ENCODE measurements at regions not wholly inside any gene's neighbourhood (a gene's known extent, or its start where the extent isn't known, plus 50 kb on each side); places are given as distances from the start of the nearest gene placed in this dataset.

- Histone ChIP-seq H3K4me1 (ENCODE audit: insufficient read depth, poor library complexity, severe bottlenecking) (no peaks in the 10 kb centered on the region), H3K4me3 (ENCODE audit: severe bottlenecking) (no peak overlapping the region), H3K27me3 (ENCODE audit: insufficient read depth, poor library complexity, severe bottlenecking) (no peaks in the 10 kb centered on the region), H3K9me3 (ENCODE audit: severe bottlenecking) (no peaks in the 10 kb centered on the region), H3K27ac (ENCODE audit: poor library complexity, severe bottlenecking) (no peak overlapping the region), H3K36me3 (ENCODE audit: low read depth) (no peaks in the 10 kb centered on the region)
- ATAC-seq (ENCODE audit: low read depth) (no peak), DNase-seq (ENCODE audit: low spot score) (no peak)
- TF ChIP-seq CTCF (IDR thresholded peaks at IDR 0.05; ENCODE audit: poor library complexity, severe bottlenecking), result no peak
Measured at GRCh38 chr10:108849688-108850087, 1073.6 kb downstream of the XPNPEP1 start.

DNA sequence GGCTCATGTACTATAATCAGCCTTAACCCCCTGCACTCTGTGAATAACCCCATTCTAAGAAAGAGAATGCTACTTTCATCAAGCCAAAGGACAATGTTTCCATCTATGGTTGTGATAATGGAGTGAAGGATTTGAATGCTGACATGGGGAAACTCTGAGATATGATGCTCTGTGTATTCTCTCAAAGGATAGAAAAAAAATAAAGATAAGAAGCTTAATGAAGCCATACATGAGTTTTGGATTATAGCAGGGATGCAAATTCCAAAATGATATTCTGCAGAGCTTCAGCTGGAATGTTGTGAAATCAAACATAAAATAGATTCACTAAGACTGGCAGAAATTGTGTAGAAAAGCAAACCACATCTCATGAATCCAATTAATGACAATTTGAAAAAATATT lies 1074.1 kb downstream of the XPNPEP1 start:
- no peak for TF ChIP-seq CTCF (IDR thresholded peaks at IDR 0.05; ENCODE audit: poor library complexity, severe bottlenecking)
- Histone ChIP-seq H3K4me1 (ENCODE audit: insufficient read depth, poor library complexity, severe bottlenecking) (no peaks in the 10 kb centered on the region), H3K27me3 (ENCODE audit: insufficient read depth, poor library complexity, severe bottlenecking) (no peaks in the 10 kb centered on the region), H3K36me3 (ENCODE audit: low read depth) (no peaks in the 10 kb centered on the region), H3K4me3 (ENCODE audit: severe bottlenecking) (no peak overlapping the region), H3K27ac (ENCODE audit: poor library complexity, severe bottlenecking) (no peak overlapping the region), H3K9me3 (ENCODE audit: severe bottlenecking) (no peaks in the 10 kb centered on the region)
- no peak for ATAC-seq (ENCODE audit: low read depth)
- no peak for DNase-seq (ENCODE audit: low spot score)

DNA sequence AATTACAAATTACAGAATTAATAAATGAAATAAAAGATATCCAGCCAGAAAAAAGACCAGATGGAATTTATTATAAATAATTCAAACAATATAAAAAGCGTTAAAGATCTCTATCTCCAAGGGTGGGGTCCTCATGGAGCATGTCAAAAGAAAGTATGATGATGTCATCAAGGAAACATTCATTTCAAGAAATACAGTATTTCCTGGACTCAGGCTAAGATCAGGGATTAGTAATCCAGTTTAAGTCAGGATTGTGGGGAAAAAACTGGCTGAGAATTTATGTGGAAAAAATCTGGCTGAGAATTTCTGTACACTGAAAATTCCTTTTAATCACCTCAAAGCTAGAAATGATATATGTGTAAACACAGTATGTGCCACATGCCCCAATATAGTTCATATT lies 1075.3 kb downstream of the XPNPEP1 start:
- Histone ChIP-seq H3K27me3 (ENCODE audit: insufficient read depth, poor library complexity, severe bottlenecking) (no peaks in the 10 kb centered on the region), H3K4me1 (ENCODE audit: insufficient read depth, poor library complexity, severe bottlenecking) (no peaks in the 10 kb centered on the region), H3K4me3 (ENCODE audit: severe bottlenecking) (no peak overlapping the region), H3K36me3 (ENCODE audit: low read depth) (no peaks in the 10 kb centered on the region), H3K9me3 (ENCODE audit: severe bottlenecking) (no peaks in the 10 kb centered on the region), H3K27ac (ENCODE audit: poor library complexity, severe bottlenecking) (no peak overlapping the region)
- no peak for ATAC-seq (ENCODE audit: low read depth)
- DNase-seq (ENCODE audit: low spot score), result no peak
- TF ChIP-seq CTCF (IDR thresholded peaks at IDR 0.05; ENCODE audit: poor library complexity, severe bottlenecking), result no peak

DNA sequence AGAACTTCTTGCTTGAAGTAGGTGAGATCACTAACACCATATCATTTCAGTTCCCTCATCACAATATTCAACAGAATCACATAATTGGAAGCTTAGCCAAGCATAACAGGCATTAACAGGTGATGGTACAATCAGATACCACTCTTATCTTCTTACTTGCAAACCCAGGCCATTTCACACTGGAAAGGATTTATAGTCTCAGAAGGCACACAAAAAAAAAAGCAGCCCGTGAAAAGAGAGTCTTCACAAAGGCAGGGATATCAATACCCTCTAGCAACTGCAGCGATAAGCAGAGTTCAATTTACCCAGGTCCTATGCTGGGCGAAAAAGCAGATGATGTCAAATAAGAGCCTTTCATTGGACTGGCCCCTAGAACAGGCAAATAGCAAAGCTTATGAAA lies 1082.4 kb downstream of the XPNPEP1 start:
- H3K36me3 ChIP-seq (ENCODE audit: low read depth), result no peaks in the 10 kb centered on the region
- no peaks in the 10 kb centered on the region for H3K27me3 ChIP-seq (ENCODE audit: insufficient read depth, poor library complexity, severe bottlenecking)
- ATAC-seq (ENCODE audit: low read depth) (no peak), DNase-seq (ENCODE audit: low spot score) (no peak)
- no peaks in the 10 kb centered on the region for H3K4me1 ChIP-seq (ENCODE audit: insufficient read depth, poor library complexity, severe bottlenecking)
- TF ChIP-seq CTCF (IDR thresholded peaks at IDR 0.05; ENCODE audit: poor library complexity, severe bottlenecking), result no peak
- no peak overlapping the region for H3K27ac ChIP-seq (ENCODE audit: poor library complexity, severe bottlenecking)
- no peak overlapping the region for H3K4me3 ChIP-seq (ENCODE audit: severe bottlenecking)
- no peaks in the 10 kb centered on the region for H3K9me3 ChIP-seq (ENCODE audit: severe bottlenecking)

GRCh38 chr10:108836362-108836761 lies 1086.9 kb downstream of the XPNPEP1 start:
- DNase-seq (ENCODE audit: low spot score) (no peak), ATAC-seq (ENCODE audit: low read depth) (no peak)
- no peaks in the 10 kb centered on the region for H3K36me3 ChIP-seq (ENCODE audit: low read depth)
- no peaks in the 10 kb centered on the region for H3K27me3 ChIP-seq (ENCODE audit: insufficient read depth, poor library complexity, severe bottlenecking)
- H3K4me3 ChIP-seq (ENCODE audit: severe bottlenecking), result no peak overlapping the region
- H3K9me3 ChIP-seq (ENCODE audit: severe bottlenecking), result no peaks in the 10 kb centered on the region
- H3K27ac ChIP-seq (ENCODE audit: poor library complexity, severe bottlenecking), result no peak overlapping the region
- H3K4me1 ChIP-seq (ENCODE audit: insufficient read depth, poor library complexity, severe bottlenecking), result no peaks in the 10 kb centered on the region
- no peak for TF ChIP-seq CTCF (IDR thresholded peaks at IDR 0.05; ENCODE audit: poor library complexity, severe bottlenecking)
